ENCODE measurements at regions not wholly inside any gene's neighbourhood (a gene's known extent, or its start where the extent isn't known, plus 50 kb on each side); places are given as distances from the start of the nearest gene placed in this dataset.

GRCh38 chr2:120924924-120925323 lies 189.3 kb downstream of the GLI2 start:
- no peak for DNase-seq

GRCh38 chr2:120926463-120927264 lies 191.0 kb downstream of the GLI2 start:
- no peak for DNase-seq

DNA sequence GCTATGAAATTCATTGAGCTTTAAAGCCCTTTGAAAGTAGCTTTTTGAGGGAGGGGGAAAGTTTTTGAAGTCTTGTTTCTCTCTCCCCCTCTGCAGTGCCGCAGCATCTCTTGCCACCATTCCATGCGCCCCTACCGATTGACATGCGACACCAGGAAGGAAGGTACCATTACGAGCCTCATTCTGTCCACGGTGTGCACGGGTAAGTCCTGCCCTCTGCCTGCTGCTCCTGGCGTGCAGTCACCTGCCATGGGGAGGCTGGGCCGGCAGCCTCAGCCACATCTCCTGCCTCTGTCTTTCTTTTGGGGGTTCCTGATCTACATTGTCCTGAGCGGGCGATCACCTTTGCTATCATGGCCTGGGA lies 191.6 kb downstream of the GLI2 start:
- DNase-seq, result no peak

DNA sequence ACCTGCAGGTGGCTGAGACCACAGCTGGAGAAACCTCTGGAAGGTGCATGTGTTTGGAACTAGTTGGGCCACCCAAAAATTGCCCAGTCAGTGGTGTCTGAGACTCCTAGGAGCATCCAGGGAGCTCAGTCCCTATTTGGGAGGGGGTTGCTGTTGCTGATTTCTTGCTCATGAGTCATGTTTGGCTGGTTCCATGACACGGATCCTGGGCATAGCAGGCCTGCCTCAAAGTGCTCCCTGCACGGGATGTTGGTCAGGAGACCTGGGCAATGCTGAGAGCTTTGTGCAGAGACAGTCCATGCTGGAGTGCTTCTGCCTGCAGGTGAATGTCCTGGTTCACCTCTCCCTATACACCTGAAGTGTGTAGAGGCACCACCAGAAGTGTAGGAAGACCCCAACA lies 194.2 kb downstream of the GLI2 start:
- no peak for DNase-seq

DNA sequence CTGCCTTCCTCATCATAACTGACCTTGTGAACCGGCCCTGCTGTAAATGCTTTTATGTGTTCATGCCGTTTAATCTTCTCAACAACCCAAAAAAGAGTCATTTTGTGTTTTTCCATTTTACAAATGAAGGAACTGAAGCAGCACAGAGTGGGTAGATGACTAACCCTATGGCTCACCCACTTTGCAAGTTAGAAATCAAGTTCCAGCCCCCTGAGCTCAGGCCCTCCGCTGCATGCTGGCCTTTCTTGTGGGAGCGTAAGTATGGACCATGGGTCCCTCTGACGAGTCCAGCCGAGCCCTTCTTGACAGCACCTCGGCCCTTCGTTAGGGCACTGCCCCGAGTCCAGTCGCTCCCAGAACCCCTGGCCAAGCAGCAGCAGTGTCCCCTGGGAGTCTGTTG lies 194.6 kb downstream of the GLI2 start:
- DNase-seq, result no peak

DNA sequence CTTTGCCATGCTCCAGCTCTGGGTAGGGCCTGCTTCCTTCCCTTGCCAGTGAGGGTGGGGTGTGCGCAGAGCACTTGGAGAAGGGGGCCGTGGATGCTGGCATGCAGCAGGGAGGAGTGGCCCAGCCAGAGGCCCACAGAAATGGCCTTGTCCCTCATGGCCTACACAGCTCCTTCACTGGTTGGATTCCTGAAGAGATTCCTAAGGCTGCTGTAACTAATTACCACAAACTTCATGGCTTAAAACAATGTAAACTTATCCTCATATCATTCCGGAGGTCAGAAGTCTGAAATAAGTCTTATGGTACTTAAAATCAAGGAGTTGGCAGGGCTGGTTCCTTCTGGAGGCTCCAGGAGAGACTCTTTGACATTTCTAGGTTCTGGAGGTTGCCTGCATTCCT lies 195.2 kb downstream of the GLI2 start:
- DNase-seq, result no peak

DNA sequence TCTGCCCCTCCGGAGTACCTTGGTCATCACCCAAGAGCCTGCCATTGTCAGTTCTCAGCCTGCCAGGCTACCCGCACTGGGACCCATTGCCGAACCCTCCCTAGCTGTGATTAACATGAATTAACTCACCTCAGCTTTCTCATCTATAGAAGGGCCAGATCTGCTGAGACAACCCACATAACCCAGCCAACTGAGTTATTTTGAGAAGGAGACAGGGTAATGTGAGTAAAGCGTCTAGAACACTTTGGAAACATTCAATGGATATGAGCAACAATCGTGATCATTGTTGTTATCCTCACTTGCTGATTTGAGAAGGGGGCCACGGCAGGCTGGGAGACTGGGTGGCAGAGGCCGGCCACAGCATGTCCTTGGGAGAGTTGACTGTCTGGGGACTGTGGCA lies 196.8 kb downstream of the GLI2 start:
- DNase-seq, result no peak

GRCh38 chr2:120932881-120933280 lies 197.2 kb downstream of the GLI2 start:
- DNase-seq, result no peak

DNA sequence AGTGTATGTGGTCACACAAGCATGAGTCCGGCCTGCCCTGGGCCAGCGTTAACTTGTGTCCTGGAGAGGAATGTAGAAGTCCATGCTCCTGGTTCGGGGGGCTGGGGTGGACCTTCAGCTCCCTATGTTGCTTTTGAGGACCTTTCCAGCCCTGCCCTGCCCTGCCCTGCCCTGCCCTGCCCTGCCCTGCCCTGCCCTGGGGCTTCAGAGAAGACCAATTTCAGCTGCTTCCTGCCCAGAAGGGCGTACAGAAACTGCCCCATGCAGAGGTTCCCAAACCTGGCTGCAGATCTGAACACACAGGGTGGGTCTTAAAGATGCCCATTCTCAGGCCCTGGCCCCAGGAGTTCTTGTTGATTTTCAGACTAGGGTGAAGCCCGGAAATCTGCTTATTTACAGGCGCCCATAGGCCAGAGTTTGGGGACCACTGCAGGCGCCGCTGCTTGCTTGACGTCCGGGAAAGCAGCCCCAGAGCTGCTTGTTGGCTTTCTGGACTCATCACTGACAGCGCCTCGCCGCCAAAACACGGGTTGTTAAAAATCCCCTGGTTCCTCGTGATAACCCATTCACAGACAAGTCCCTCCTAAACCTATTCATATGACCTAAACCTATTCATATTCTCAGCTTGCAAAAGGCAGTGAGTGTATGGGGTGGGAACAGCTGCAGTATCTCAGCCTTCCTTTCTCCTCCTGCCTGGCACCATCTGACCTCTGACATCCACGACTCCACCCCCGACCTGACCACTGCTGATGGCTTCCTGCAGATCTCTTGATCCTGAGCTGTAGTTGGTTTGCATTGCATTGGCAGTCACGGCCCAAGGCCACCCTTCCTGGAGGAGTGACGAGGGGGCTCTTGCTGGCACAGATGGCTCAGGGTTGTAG lies 198.3 kb downstream of the GLI2 start:
- DNase-seq, result no peak

DNA sequence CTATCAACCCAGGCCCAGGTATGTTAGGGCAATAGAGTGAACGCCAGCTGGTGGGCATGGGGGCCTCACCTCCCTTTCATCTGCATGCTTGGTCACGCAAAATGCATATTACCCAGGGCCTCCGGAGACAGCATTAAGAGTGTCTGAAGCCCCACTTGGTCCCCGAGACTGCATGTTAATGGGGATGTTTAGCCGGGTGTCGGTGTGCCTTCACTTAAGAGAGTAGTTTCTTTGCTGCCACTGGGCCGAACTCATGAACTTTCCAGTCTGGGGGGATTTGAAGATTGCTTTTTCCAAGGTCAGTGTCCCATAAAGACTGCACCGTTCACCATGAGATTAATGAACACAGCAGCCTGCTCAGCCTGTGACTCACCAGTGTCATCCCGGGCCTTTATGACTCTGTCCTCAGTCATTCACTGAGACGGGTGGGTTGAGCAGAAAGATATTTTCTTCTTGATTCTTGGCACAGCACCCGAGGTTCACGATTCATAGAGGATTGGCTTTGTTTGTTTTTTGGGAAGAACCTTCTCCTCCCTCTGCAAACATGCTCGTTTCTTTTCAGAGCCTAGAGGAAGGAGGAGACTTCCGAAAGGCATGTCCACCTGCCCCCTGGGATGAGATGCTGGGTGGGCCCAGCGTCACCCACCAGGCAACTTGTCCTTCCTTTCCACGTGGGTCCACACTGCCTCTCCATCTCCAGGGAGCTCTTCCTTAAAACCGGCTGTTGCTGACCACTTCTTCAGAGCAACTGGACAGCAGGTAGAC lies 199.1 kb downstream of the GLI2 start:
- no peak for DNase-seq

DNA sequence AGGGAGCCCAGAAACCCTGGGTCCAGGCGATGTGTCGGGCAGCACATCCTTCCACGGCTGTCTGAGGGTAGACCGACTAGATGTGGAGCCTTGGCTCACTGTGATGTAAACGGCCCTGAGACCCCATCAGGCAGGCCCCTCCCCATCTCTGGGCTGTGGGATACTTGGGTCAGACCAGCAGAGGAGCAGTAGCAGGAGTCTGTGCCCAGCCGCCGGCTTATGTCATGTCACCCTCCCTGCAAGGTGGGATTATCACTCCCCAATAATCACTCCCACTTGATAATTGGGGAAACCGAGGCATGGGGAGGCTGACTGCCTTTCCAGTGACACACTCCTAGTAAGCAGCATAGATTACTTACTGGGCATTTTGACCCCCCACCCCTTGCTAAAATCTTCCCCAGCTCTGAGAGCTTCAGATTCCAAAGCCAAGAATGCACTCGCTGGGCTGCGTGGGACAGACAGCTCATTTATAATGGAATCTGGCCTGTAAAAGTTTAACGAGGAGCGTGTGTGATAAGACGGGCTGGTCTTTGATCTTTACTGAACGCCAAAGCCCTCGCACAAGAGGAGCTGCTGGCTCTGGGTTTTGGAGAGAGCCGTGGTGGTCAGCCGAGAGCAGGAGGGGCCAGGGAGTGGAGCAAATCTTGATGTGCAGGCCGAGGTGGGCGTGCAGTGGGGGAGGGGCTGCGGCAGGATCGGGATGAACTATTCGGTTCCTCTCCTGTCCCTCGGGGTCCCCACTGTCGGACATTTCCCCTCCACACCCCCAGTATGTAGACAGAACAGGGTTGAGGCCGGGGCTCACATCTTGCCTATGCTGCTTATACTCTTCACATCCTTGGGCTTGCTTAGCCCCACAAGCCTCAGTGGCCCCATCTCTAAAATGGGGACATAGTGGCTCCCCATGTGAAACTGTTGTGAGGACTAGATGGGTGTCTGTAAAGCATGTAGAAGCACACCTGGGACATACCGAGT lies 200.0 kb downstream of the GLI2 start:
- DNase-seq, result no peak

DNA sequence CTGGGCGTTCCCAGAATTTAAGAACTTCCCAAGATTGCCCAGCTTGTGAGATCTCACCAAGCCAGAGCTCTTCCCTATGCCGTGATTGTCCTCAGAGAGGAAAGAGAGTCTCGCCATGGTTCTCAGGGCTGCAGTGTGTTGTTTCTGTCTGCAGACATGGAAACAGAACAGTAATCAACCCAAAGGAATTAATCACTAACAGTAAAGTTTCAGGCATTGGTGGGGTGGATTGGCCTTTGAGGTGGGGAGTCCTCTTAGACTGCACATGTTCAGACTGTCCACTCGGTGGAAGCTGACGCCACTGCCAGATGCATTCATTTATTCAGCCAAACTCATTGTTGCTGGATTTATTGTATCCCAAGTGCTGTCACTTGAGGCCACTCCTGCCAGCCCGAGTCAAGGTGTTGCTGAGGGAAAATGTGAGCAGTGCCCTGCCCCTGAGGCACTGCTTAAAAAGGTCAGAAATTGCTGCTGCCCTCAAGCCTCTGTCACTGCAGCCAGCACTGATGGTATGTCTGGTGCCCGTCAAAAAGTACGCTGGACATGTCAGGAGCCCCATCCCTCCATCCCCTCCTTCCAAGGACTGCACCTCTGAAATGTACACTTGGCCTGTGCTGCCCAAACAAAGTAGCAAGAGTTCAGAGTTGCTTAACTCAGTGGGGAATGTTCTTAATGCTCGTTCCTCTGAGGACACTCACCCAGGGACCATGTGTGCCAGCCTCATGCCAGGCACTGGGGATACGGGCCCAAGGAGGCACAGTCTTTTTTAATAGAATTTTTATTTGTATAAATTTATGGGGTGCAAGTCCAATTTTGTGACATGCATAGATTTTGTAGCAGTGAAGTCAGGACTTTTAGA lies 201.0 kb downstream of the GLI2 start:
- DNase-seq, result no peak

DNA sequence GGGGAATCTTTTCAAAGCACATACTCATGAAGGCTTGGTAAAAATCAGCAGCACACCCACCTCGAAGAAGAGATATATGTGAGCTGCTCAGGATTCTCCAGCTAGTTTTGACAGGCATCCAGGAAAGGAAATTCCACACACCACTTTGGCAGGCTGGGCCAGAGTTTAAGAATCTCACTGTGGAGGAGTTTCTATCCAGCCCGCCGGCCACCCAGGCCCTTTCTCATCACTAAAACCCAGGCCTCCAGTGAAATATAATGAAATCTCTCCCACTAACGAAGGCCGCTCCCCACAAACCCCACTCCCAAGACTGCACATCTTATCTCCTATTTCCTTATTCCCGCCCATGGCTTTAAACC lies 202.0 kb downstream of the GLI2 start:
- DNase-seq, result no peak

GRCh38 chr2:120938045-120938771 lies 202.5 kb downstream of the GLI2 start:
- DNase-seq, result no peak

DNA sequence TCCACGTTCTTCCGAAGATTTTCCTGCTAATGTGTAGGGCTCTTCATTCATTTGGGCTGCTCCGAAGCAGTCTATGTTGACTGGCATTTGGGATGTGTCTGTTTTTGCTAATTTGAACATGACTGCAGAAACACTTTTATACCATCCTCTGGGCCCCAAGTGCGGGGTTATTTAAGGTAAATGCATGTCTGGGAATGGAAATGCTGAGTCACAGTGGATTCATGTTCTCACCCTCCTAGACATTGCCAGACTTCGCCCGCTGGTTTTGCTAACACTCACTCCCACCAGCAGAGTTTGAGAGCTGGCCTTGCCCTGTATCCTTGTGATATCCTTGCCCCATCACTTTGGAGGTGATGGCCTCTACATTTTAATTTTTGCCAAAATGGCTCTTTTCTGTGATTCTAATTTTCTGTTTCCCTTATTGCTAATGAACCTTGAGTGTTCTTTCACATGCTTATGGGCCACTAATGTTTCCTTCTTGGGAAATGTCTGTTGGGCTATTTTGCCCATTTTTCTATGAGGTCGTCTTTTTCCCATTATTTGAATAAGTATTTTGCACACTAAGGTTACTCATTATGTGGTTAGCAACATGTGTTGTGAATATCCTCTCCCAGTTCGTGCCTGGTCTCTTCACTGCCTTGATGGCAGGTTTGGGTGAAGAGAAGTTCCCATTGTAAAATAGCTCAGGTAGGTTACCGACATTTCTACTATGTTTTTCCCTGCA lies 204.1 kb downstream of the GLI2 start:
- no peak for DNase-seq

DNA sequence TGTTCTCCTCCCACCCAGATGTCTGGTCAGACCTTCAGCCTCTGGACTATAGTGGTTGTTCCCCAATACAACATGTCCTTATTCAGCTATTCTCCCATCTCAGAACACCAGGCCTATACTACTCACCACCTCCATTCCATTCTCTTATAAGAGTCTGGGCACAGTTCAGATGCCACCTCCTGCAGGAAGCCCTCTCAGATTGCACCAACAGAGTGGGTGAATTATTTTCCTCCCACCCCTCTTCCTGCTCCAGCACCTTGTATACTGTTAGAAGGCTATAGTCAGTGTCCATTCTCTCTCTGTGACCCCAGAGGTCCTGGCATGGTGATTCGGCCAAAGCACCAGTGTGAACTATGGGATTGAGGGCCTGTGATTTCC lies 204.6 kb downstream of the GLI2 start:
- DNase-seq, result no peak

- no peak for DNase-seq
Measured at GRCh38 chr2:120940726-120941256, 205.1 kb downstream of the GLI2 start.

- no peak for DNase-seq
Measured at GRCh38 chr2:120941571-120942120, 206.0 kb downstream of the GLI2 start.

GRCh38 chr2:120942658-120943057 lies 207.0 kb downstream of the GLI2 start:
- DNase-seq, result no peak
